DOHH2 (cell line): ENCODE measurements at regions not wholly inside any gene's neighbourhood (a gene's known extent, or its start where the extent isn't known, plus 50 kb on each side); places are given as distances from the start of the nearest gene placed in this dataset.

ENCODE experiments used
- H3F3A ChIP-seq: fragments of 200-600 bp; sonication (generic), shearing (Covaris generic); 2 replicates; pipeline ENCODE4 v1.6.0; 2016; ENCODE audit warnings: antibody characterized with exemption, mild to moderate bottlenecking; ENCODE audit not compliant: control insufficient read depth, insufficient read depth
- H3K27ac ChIP-seq: fragments of 200-600 bp; sonication (generic); 2 replicates; pipeline ENCODE4 v1.5.1; 2014; ENCODE audit warnings: low read depth, mild to moderate bottlenecking, low read length, moderate library complexity
- H3K27me3 ChIP-seq: fragments of 200-600 bp; sonication (generic); 2 replicates; pipeline ENCODE4 v1.6.1; 2014; ENCODE audit warnings: mild to moderate bottlenecking, low read length, mixed read lengths; ENCODE audit not compliant: control insufficient read depth
- H3K36me3 ChIP-seq: fragments of 200-600 bp; sonication (generic); 2 replicates; pipeline ENCODE4 v1.6.1; 2014; ENCODE audit warnings: mild to moderate bottlenecking, low read length, moderate library complexity, mixed read lengths; ENCODE audit not compliant: control insufficient read depth
- H3K4me1 ChIP-seq: fragments of 200-600 bp; sonication (generic); 2 replicates; pipeline ENCODE4 v1.6.1; 2014; ENCODE audit warnings: mild to moderate bottlenecking, low read length, mixed read lengths; ENCODE audit not compliant: control insufficient read depth
- H3K4me2 ChIP-seq: fragments of 200-600 bp; sonication (generic); 2 replicates; pipeline ENCODE4 v1.6.0; 2014; ENCODE audit warnings: mild to moderate bottlenecking, low read length, moderate library complexity
- H3K4me3 ChIP-seq: fragments of 200-600 bp; sonication (generic); 2 replicates; pipeline ENCODE4 v1.5.1; 2014; ENCODE audit warnings: mild to moderate bottlenecking, low read length, mixed read lengths
- H3K79me2 ChIP-seq: fragments of 200-600 bp; sonication (generic); 2 replicates; pipeline ENCODE4 v1.6.1; 2014; ENCODE audit warnings: mild to moderate bottlenecking, low read length, mixed read lengths; ENCODE audit not compliant: control insufficient read depth
- H3K9me2 ChIP-seq: fragments of 200-600 bp; sonication (generic); replicated peaks from 2 replicates; pipeline ENCODE4 v1.6.1; 2014; ENCODE audit warnings: mild to moderate bottlenecking, low read length, mixed read lengths; ENCODE audit not compliant: control insufficient read depth
- H3K9me3 ChIP-seq: fragments of 200-600 bp; sonication (generic); 2 replicates; pipeline ENCODE4 v1.6.1; 2014; ENCODE audit warnings: antibody characterized with exemption, low read length, mixed read lengths; ENCODE audit not compliant: control insufficient read depth, insufficient read depth
- H4K20me1 ChIP-seq: fragments of 200-600 bp; sonication (generic); 2 replicates; pipeline ENCODE4 v1.6.0; 2014; ENCODE audit warnings: low read depth, mild to moderate bottlenecking, antibody characterized with exemption, low read length, moderate library complexity; ENCODE audit not compliant: control insufficient read depth, insufficient read depth
- EZH2phosphoT487 ChIP-seq: fragments of 200-600 bp; sonication (generic); IDR thresholded peaks from 2 replicates; pipeline ENCODE4 v1.6.1; 2017; ENCODE audit warnings: borderline replicate concordance, mild to moderate bottlenecking, antibody characterized with exemption, low read length, moderate library complexity, mixed read lengths
- TF ChIP-seq, protein P1 (sequence below): fragments of 200-600 bp; sonication (generic); IDR thresholded peaks from one replicate; pipeline ENCODE4 v1.5.1; 2014; ENCODE audit warnings: antibody characterized with exemption, mild to moderate bottlenecking, low read depth, low read length; ENCODE audit not compliant: poor library complexity, severe bottlenecking

DNA sequence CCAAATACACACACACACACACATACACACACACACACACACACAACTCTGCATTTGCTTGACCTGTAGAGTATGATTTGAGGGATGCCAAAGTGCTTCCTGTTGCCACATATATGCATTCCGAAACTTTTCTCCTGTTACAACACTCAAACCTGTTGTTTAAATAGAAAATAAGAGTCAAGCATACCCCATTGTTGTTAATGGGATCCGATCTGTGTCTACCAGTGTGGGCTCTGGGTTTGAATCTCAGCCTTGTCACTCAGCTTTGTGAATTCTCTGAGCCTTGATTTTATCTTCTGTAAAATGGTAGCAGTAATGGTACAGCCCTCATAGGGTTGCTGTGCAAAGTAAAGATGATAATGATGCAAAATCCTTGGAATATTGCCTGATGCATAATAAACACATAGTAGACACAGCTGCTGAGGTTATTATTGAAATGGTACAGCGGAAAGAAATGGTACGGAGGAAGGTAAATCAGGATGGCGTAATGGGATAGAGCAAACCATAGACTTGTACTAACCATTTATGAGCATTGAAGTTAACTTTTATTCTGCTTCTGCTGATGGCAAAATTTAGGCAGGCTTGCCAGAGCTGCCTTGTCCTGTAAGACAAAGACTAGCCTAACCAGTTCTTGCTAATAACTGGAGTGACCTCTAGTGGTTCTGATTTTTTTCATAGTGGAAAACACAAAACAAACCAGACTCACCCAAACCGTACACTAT, 113.5 kb upstream of the PHACTR1 start:
- Histone ChIP-seq H3K4me1 (peaks cover 77% of the 10 kb centered on the region), H3K27me3 (no peaks in the 10 kb centered on the region), H3F3A (no peaks in the 10 kb centered on the region), H4K20me1 (no peaks in the 10 kb centered on the region), H3K79me2 (no peaks in the 10 kb centered on the region), H3K4me3 (no peak overlapping the region), H3K27ac (peak overlapping the region; percentile 65; the same call in 1 of the 2 replicates), H3K36me3 (no peaks in the 10 kb centered on the region), H3K9me2 (no peaks in the 10 kb centered on the region), H3K9me3 (no peaks in the 10 kb centered on the region), H3K4me2 (peak overlapping the region; percentile 88)
- TF ChIP-seq, protein P1, sequence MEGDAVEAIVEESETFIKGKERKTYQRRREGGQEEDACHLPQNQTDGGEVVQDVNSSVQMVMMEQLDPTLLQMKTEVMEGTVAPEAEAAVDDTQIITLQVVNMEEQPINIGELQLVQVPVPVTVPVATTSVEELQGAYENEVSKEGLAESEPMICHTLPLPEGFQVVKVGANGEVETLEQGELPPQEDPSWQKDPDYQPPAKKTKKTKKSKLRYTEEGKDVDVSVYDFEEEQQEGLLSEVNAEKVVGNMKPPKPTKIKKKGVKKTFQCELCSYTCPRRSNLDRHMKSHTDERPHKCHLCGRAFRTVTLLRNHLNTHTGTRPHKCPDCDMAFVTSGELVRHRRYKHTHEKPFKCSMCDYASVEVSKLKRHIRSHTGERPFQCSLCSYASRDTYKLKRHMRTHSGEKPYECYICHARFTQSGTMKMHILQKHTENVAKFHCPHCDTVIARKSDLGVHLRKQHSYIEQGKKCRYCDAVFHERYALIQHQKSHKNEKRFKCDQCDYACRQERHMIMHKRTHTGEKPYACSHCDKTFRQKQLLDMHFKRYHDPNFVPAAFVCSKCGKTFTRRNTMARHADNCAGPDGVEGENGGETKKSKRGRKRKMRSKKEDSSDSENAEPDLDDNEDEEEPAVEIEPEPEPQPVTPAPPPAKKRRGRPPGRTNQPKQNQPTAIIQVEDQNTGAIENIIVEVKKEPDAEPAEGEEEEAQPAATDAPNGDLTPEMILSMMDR = peak; percentile 65
- TF ChIP-seq EZH2phosphoT487 = no peak

GRCh38 chr6:12603673-12604049, 112.9 kb upstream of the PHACTR1 start:
- Histone ChIP-seq H3K36me3 (no peaks in the 10 kb centered on the region), H3F3A (no peaks in the 10 kb centered on the region), H3K27ac (no peak overlapping the region), H3K9me2 (no peaks in the 10 kb centered on the region), H3K4me1 (peaks cover 78% of the 10 kb centered on the region), H3K4me3 (no peak overlapping the region), H4K20me1 (no peaks in the 10 kb centered on the region), H3K79me2 (no peaks in the 10 kb centered on the region), H3K9me3 (no peaks in the 10 kb centered on the region), H3K27me3 (no peaks in the 10 kb centered on the region), H3K4me2 (no peak overlapping the region)
- TF ChIP-seq, protein P1 = peak; percentile 5
- TF ChIP-seq EZH2phosphoT487 = no peak

GRCh38 chr6:12605888-12606345, 110.7 kb upstream of the PHACTR1 start:
- Histone ChIP-seq H3F3A (no peaks in the 10 kb centered on the region), H3K27ac (no peak overlapping the region), H3K9me2 (no peaks in the 10 kb centered on the region), H4K20me1 (no peaks in the 10 kb centered on the region), H3K27me3 (no peaks in the 10 kb centered on the region), H3K79me2 (no peaks in the 10 kb centered on the region), H3K9me3 (no peaks in the 10 kb centered on the region), H3K36me3 (no peaks in the 10 kb centered on the region), H3K4me2 (peak overlapping the region; percentile 73), H3K4me1 (peaks cover 63% of the 10 kb centered on the region), H3K4me3 (peak overlapping the region; percentile 70)
- TF ChIP-seq EZH2phosphoT487 = no peak
- TF ChIP-seq, protein P1 = peak; percentile 91
